HepG2 (cell line): ENCODE measurements at regions not wholly inside any gene's neighbourhood (a gene's known extent, or its start where the extent isn't known, plus 50 kb on each side); places are given as distances from the start of the nearest gene placed in this dataset.
"Not testable (repeated sequence)": the region's sequence is repeated elsewhere in the genome, so short reads cannot be mapped to it uniquely, and the experiment has no call there.

Source experiments
- ATAC-seq: fragments of 200-7000 bp; cut with Tn5 transposase; 3 replicates; pipeline ENCODE4 v1.9.1; 2020; ENCODE audit warnings: mild to moderate bottlenecking, moderate library complexity
- BruUV-seq: library from RNA; stranded (reverse); fragments of 400-500 nt; replicated peaks from 2 replicates; lab custom pipeline; 2021; lab: Mats Ljungman, UMichigan
- CTCF ChIA-PET: fragments of 300-600 bp; formaldehyde crosslinking; extraction: SDS; loops from one replicate; lab custom pipeline; 2021; ENCODE audit warnings: low total read pairs, inconsistent platforms, low intra/inter-chr PET ratio; lab: Yijun Ruan, JAX
- POLR2A ChIA-PET: fragments of 350-600 bp; sonication (Branson Sonifier 250); formaldehyde crosslinking; loops from one replicate; lab custom pipeline; 2020; ENCODE audit warnings: antibody characterized with exemption, inconsistent platforms; lab: Yijun Ruan, JAX
- DNase-seq: peaks from one replicate; pipeline ENCODE4 v3.0.0-alpha.2; 2015; ENCODE audit warnings: low spot score
- FAIRE-seq: peaks from 3 replicates; lab custom pipeline; 2011; peaks lifted over from hg19 to GRCh38; lab: Jason Lieb, UNC
- H2AFZ ChIP-seq: one replicate; pipeline ENCODE4 v1.6.1; 2011; ENCODE audit warnings: low read length, inconsistent platforms
- H3K27ac ChIP-seq: fragments of 300-600 bp; 3 replicates; pipeline ENCODE4 v1.8.0; 2011; ENCODE audit warnings: mixed run types, mild to moderate bottlenecking, mixed read lengths, low read length, inconsistent platforms; ENCODE audit not compliant: insufficient read depth; ENCODE audit errors: extremely low read length
- H3K27me3 ChIP-seq, 2 experiments: fragments of 200-600 bp in 1 of 2; 2 replicates in 1 of 2; 3 replicates in 1 of 2; pipeline versions ENCODE4 v1.6.0 to v1.8.0; 2011; ENCODE audit warnings: low read length in 2 of 2, mild to moderate bottlenecking in 2 of 2, moderate library complexity in 2 of 2, inconsistent platforms in 1 of 2; ENCODE audit not compliant: insufficient read depth in 2 of 2, control insufficient read depth in 1 of 2
- H3K36me3 ChIP-seq, 2 experiments: fragments of 200-600 bp in 1 of 2; replicated peaks in 1 of 2; 2 replicates in 1 of 2; 3 replicates in 1 of 2; pipeline versions ENCODE4 v1.5.1 to v1.8.0; 2011; ENCODE audit warnings: low read length in 2 of 2, inconsistent platforms in 1 of 2; ENCODE audit not compliant: insufficient read depth in 2 of 2, control insufficient read depth in 1 of 2
- H3K4me1 ChIP-seq: 2 replicates; pipeline ENCODE4 v1.5.1; 2012; ENCODE audit warnings: low read length, inconsistent platforms; ENCODE audit not compliant: insufficient read depth
- H3K4me2 ChIP-seq: 2 replicates; pipeline ENCODE4 v1.6.0; 2011; ENCODE audit warnings: low read depth, low read length, inconsistent platforms
- H3K4me3 ChIP-seq, 3 experiments: fragments of 200-600 bp in 1 of 3; sonication (generic), shearing (Covaris generic) in 1 of 3; replicated peaks in 1 of 3; 2 replicates each; pipeline ENCODE4 v1.5.1; 2011 to 2016; ENCODE audit warnings: low read length in 3 of 3, inconsistent platforms in 2 of 3, low read depth in 2 of 3, mild to moderate bottlenecking in 2 of 3, control low read depth in 1 of 3, mixed read lengths in 1 of 3; ENCODE audit not compliant: insufficient read depth in 1 of 3
- H3K79me2 ChIP-seq: one replicate; pipeline ENCODE4 v1.6.1; 2011; ENCODE audit warnings: low read length, inconsistent platforms; ENCODE audit not compliant: insufficient read depth
- H3K9ac ChIP-seq: 2 replicates; pipeline ENCODE4 v1.6.0; 2011; ENCODE audit warnings: mild to moderate bottlenecking, low read depth, low read length, inconsistent platforms; ENCODE audit not compliant: insufficient read depth
- H3K9me3 ChIP-seq: 2 replicates; pipeline ENCODE4 v1.5.1; 2012; ENCODE audit warnings: mild to moderate bottlenecking, low read length
- H4K20me1 ChIP-seq: 2 replicates; pipeline ENCODE4 v1.6.0; 2011; ENCODE audit warnings: inconsistent platforms, mild to moderate bottlenecking, low read length, moderate library complexity; ENCODE audit not compliant: insufficient read depth
- AGO2 ChIP-seq: fragments of 200-400 bp; formaldehyde crosslinking; optimal IDR thresholded peaks from 2 replicates; pipeline ENCODE3; 2017; ENCODE audit warnings: mild to moderate bottlenecking, low read depth, low read length, moderate library complexity
- ASH2L ChIP-seq: fragments of 300-600, 200-600 bp; sonication (generic); IDR thresholded peaks from 2 replicates; pipeline ENCODE4 v1.7.0; 2017; ENCODE audit warnings: low read depth, mild to moderate bottlenecking, moderate library complexity, mixed read lengths, low read length; ENCODE audit not compliant: insufficient read length
- DNMT3B ChIP-seq: conservative IDR thresholded peaks from 2 replicates; pipeline ENCODE4 v1.6.1; 2016; ENCODE audit warnings: missing biosample characterization, control low read depth
- GPN1 ChIP-seq: sonication (generic); formaldehyde crosslinking; IDR thresholded peaks from 2 replicates; pipeline ENCODE4 v1.5.1; 2020; ENCODE audit warnings: missing genetic modification reagents, borderline replicate concordance
- HNRNPL ChIP-seq: fragments of 200-400 bp; formaldehyde crosslinking; IDR thresholded peaks from 2 replicates; pipeline ENCODE4 v1.6.1; 2017; ENCODE audit warnings: mild to moderate bottlenecking, low read depth, low read length
- JARID2 ChIP-seq: sonication (generic); formaldehyde crosslinking; IDR thresholded peaks from 2 replicates; pipeline ENCODE4 v1.8.1; 2023; ENCODE audit warnings: missing genetic modification reagents, inconsistent platforms; ENCODE audit not compliant: insufficient replicate concordance
- JUN ChIP-seq: sonication (generic); formaldehyde crosslinking; IDR thresholded peaks from 2 replicates; pipeline ENCODE4 v1.4.0; 2020; ENCODE audit warnings: mild to moderate bottlenecking, missing genetic modification reagents
- KMT2B ChIP-seq: IDR thresholded peaks from 2 replicates; pipeline ENCODE4 v1.6.1; 2016; ENCODE audit warnings: missing genetic modification reagents, missing compliant biosample characterization
- PHF20 ChIP-seq: sonication (generic); formaldehyde crosslinking; IDR thresholded peaks from 2 replicates; pipeline ENCODE4 v1.5.0; 2020; ENCODE audit warnings: mild to moderate bottlenecking, missing genetic modification reagents
- SAFB2 ChIP-seq: sonication (generic); formaldehyde crosslinking; IDR thresholded peaks from 2 replicates; pipeline ENCODE4 v1.5.1; 2020; ENCODE audit warnings: missing genetic modification reagents, low read depth, mild to moderate bottlenecking, borderline replicate concordance
- WIZ ChIP-seq: sonication (generic); formaldehyde crosslinking; IDR thresholded peaks from 2 replicates; pipeline ENCODE4 v1.5.1; 2020; ENCODE audit warnings: mild to moderate bottlenecking, missing genetic modification reagents
- ZNF337 ChIP-seq: sonication (generic); formaldehyde crosslinking; IDR thresholded peaks from 2 replicates; pipeline ENCODE4 v1.5.1; 2020; ENCODE audit warnings: missing genetic modification reagents, low read depth, mild to moderate bottlenecking, borderline replicate concordance
- ZNF44 ChIP-seq: sonication (generic); formaldehyde crosslinking; IDR thresholded peaks from 2 replicates; pipeline ENCODE4 v1.5.1; 2020; ENCODE audit warnings: mild to moderate bottlenecking, missing genetic modification reagents
- ZNF567 ChIP-seq: sonication (generic); formaldehyde crosslinking; IDR thresholded peaks from 2 replicates; pipeline ENCODE4 v1.8.1; 2023; ENCODE audit warnings: mild to moderate bottlenecking, missing genetic modification reagents, borderline replicate concordance
- ZNF674 ChIP-seq: sonication (generic); formaldehyde crosslinking; IDR thresholded peaks from 2 replicates; pipeline ENCODE4 v1.5.0; 2020; ENCODE audit warnings: low read depth, mild to moderate bottlenecking, missing genetic modification reagents
- ZNF776 ChIP-seq: sonication (generic); formaldehyde crosslinking; IDR thresholded peaks from 2 replicates; pipeline ENCODE4 v1.4.0; 2020; ENCODE audit warnings: mild to moderate bottlenecking, missing genetic modification reagents
- ZNF792 ChIP-seq: IDR thresholded peaks from 2 replicates; pipeline ENCODE4 v1.6.1; 2016
- WGBS: methylation state at CpG from one replicate; pipeline ENCODE4 v1.1.6; 2017; ENCODE audit warnings: low lambda C conversion rate; 5-methylcytosine and 5-hydroxymethylcytosine counted together
- in situ Hi-C: cut with HindIII; loops from 2 replicates; pipeline ENCODE4 v1.10.0; 2017; ENCODE audit warnings: low pct_unique_long_range_greater_than_20kb; ENCODE audit not compliant: extremely low pct_ligation_motif_present
- intact Hi-C: fragments of 100-400 bp; cut with micrococcal nuclease; formaldehyde crosslinking; loops from one replicate; pipeline ENCODE4 v1.10.0; 2022; ENCODE audit not compliant: unreplicated experiment

DNA sequence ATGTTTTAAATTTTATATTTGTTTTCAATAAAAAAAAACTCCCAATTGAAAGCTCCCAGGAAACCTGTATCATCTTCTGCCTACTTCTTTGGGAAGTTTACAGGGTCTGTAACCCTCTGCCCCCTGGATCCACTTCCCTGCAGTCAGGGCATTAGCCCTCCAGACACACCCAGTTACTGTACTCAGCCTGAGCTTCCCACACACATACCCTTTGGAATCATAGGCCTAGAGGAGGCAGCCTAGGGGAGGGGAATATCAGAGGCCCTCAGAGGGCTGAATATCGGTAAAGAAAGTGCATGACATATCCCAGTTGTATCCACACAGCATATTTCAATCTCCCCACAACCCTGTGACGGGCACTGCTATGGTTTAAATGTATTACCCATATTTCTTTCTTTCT is 56.2 kb upstream of the TFPI start:
- H3K36me3 ChIP-seq, H3K9ac ChIP-seq, H3K79me2 ChIP-seq, H3K9me3 ChIP-seq, H2AFZ ChIP-seq, H4K20me1 ChIP-seq, BruUV-seq, POLR2A ChIA-PET, CTCF ChIA-PET, DNase-seq, H3K4me2 ChIP-seq, H3K27ac ChIP-seq, H3K4me1 ChIP-seq, in situ Hi-C loops, FAIRE-seq, intact Hi-C loops, H3K4me3 ChIP-seq, H3K27me3 ChIP-seq: not testable (repeated sequence)
- WGBS = 1% methylated on average over 2 of the region's 2 CpGs
- 0 out of 3 replicates have a peak, but pooled peaks have one; percentile 41 for ATAC-seq

DNA sequence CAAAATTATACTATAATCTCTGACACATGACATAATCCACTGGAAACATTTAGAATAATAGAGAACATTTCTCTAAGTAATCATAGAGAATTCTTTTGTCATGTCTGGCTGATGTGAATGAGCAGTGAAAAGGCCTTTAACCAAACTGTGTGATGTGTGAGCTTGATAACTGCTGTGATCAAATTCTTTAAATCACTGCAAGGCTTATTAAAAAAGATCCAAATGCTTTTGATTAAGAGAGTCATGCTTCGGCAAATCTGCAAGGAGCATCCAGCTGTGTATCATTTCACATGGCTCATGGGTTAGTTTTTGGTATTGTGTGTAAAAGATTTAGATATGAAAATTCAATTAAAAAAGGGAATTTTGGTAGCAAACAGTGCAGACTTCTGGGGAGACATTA is 58.6 kb upstream of the TFPI start:
- Histone ChIP-seq H3K9me3 (no peaks in the 10 kb centered on the region), H2AFZ (no peak overlapping the region), H3K36me3 (no peaks in the 10 kb centered on the region), H3K4me1 (no peaks in the 10 kb centered on the region), H4K20me1 (no peaks in the 10 kb centered on the region), H3K27me3 (0 out of 5 replicates have a peak, but pooled peaks cover 0 to 4% of the 10 kb centered on the region in 2 experiments), H3K79me2 (no peaks in the 10 kb centered on the region), H3K9ac (no peak overlapping the region), H3K4me2 (no peak overlapping the region), H3K4me3 (no peak overlapping the region), H3K27ac (no peak overlapping the region)
- no peak for DNase-seq
- ChIA-PET POLR2A (no interaction called here), CTCF (no interaction called here)
- TF ChIP-seq ZNF792 (CRISPR knock-in tag) = no peak
- TF ChIP-seq HNRNPL = no peak
- no peak for TF ChIP-seq AGO2
- no peak for TF ChIP-seq ZNF674 (CRISPR knock-in tag)
- TF ChIP-seq ZNF44 (CRISPR knock-in tag) = no peak
- TF ChIP-seq WIZ = no peak
- TF ChIP-seq PHF20 = no peak
- TF ChIP-seq ZNF337 (CRISPR knock-in tag) = no peak
- TF ChIP-seq JARID2 (CRISPR knock-in tag) = no peak
- no peak for TF ChIP-seq ZNF567 (CRISPR knock-in tag)
- no peak for TF ChIP-seq SAFB2
- TF ChIP-seq GPN1 (CRISPR knock-in tag) = no peak
- no peak for TF ChIP-seq KMT2B (CRISPR knock-in tag)
- TF ChIP-seq ASH2L = no peak
- TF ChIP-seq JUN = no peak
- no peak for TF ChIP-seq ZNF776 (CRISPR knock-in tag)
- TF ChIP-seq DNMT3B (CRISPR knock-in tag) = no peak
- BruUV-seq = no TSS peak
- 0% methylated on average over 1 of the region's 1 CpG for WGBS
- FAIRE-seq = no peak
- ATAC-seq = no peak
- in situ Hi-C loops = no loop called here
- intact Hi-C loops = no loop called here
